ENCODE measurements at regions not wholly inside any gene's neighbourhood (a gene's known extent, or its start where the extent isn't known, plus 50 kb on each side); places are given as distances from the start of the nearest gene placed in this dataset.
"Not testable (repeated sequence)": the region's sequence is repeated elsewhere in the genome, so short reads cannot be mapped to it uniquely, and the experiment has no call there.

DNA sequence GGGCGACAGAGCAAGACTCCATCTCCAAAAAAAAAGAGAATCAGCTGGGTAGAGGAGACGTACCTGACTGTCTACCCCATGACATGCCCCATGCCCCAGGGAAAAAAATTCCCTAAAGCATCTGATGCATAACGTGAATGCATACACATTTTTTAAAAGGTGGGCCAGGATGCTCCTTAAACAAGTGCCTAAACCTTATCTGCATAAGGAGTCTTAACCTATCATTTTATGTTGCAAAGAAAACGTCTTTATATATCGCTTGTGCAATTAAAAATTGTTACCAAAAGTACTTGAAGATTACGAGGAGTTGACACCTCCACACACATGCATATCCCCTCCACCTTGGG is 95.8 kb upstream of the METTL9 start:
- TF ChIP-seq, protein P1, sequence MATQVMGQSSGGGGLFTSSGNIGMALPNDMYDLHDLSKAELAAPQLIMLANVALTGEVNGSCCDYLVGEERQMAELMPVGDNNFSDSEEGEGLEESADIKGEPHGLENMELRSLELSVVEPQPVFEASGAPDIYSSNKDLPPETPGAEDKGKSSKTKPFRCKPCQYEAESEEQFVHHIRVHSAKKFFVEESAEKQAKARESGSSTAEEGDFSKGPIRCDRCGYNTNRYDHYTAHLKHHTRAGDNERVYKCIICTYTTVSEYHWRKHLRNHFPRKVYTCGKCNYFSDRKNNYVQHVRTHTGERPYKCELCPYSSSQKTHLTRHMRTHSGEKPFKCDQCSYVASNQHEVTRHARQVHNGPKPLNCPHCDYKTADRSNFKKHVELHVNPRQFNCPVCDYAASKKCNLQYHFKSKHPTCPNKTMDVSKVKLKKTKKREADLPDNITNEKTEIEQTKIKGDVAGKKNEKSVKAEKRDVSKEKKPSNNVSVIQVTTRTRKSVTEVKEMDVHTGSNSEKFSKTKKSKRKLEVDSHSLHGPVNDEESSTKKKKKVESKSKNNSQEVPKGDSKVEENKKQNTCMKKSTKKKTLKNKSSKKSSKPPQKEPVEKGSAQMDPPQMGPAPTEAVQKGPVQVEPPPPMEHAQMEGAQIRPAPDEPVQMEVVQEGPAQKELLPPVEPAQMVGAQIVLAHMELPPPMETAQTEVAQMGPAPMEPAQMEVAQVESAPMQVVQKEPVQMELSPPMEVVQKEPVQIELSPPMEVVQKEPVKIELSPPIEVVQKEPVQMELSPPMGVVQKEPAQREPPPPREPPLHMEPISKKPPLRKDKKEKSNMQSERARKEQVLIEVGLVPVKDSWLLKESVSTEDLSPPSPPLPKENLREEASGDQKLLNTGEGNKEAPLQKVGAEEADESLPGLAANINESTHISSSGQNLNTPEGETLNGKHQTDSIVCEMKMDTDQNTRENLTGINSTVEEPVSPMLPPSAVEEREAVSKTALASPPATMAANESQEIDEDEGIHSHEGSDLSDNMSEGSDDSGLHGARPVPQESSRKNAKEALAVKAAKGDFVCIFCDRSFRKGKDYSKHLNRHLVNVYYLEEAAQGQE (IDR thresholded peaks at IDR 0.05; ENCODE audit: unreplicated experiment), result not testable (repeated sequence)
- TF ChIP-seq CREB1 (CRISPR knock-in tag; IDR thresholded peaks at IDR 0.05; ENCODE audit: low read depth); ZNF331 (CRISPR knock-in tag; IDR thresholded peaks at IDR 0.05; ENCODE audit: low read depth); POLR2AphosphoS5 (IDR thresholded peaks at IDR 0.05; ENCODE audit: low read depth); EZH2 (IDR thresholded peaks at IDR 0.05; ENCODE audit: low read depth, unreplicated experiment); EZH2phosphoT487 (IDR thresholded peaks at IDR 0.05; ENCODE audit: unreplicated experiment): not testable (repeated sequence)
- TF ChIP-seq, protein P2, sequence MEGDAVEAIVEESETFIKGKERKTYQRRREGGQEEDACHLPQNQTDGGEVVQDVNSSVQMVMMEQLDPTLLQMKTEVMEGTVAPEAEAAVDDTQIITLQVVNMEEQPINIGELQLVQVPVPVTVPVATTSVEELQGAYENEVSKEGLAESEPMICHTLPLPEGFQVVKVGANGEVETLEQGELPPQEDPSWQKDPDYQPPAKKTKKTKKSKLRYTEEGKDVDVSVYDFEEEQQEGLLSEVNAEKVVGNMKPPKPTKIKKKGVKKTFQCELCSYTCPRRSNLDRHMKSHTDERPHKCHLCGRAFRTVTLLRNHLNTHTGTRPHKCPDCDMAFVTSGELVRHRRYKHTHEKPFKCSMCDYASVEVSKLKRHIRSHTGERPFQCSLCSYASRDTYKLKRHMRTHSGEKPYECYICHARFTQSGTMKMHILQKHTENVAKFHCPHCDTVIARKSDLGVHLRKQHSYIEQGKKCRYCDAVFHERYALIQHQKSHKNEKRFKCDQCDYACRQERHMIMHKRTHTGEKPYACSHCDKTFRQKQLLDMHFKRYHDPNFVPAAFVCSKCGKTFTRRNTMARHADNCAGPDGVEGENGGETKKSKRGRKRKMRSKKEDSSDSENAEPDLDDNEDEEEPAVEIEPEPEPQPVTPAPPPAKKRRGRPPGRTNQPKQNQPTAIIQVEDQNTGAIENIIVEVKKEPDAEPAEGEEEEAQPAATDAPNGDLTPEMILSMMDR (conservative IDR thresholded peaks at IDR 0.05; ENCODE audit: low read depth in 2 of 2), result not testable (repeated sequence)
- TF ChIP-seq, protein P3, sequence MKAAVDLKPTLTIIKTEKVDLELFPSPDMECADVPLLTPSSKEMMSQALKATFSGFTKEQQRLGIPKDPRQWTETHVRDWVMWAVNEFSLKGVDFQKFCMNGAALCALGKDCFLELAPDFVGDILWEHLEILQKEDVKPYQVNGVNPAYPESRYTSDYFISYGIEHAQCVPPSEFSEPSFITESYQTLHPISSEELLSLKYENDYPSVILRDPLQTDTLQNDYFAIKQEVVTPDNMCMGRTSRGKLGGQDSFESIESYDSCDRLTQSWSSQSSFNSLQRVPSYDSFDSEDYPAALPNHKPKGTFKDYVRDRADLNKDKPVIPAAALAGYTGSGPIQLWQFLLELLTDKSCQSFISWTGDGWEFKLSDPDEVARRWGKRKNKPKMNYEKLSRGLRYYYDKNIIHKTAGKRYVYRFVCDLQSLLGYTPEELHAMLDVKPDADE (IDR thresholded peaks at IDR 0.05), result not testable (repeated sequence)
